Ramos (cell line): ENCODE measurements at regions not wholly inside any gene's neighbourhood (a gene's known extent, or its start where the extent isn't known, plus 50 kb on each side); places are given as distances from the start of the nearest gene placed in this dataset.
"Not testable (repeated sequence)": the region's sequence is repeated elsewhere in the genome, so short reads cannot be mapped to it uniquely, and the experiment has no call there.

Source experiments
- in situ Hi-C: fragments of 300-500 bp; cut with MboI; formaldehyde crosslinking; loops from one replicate; pipeline ENCODE4 v1.14.3; 2022; ENCODE audit warnings: low sequenced_read_pairs; ENCODE audit not compliant: unreplicated experiment

DNA sequence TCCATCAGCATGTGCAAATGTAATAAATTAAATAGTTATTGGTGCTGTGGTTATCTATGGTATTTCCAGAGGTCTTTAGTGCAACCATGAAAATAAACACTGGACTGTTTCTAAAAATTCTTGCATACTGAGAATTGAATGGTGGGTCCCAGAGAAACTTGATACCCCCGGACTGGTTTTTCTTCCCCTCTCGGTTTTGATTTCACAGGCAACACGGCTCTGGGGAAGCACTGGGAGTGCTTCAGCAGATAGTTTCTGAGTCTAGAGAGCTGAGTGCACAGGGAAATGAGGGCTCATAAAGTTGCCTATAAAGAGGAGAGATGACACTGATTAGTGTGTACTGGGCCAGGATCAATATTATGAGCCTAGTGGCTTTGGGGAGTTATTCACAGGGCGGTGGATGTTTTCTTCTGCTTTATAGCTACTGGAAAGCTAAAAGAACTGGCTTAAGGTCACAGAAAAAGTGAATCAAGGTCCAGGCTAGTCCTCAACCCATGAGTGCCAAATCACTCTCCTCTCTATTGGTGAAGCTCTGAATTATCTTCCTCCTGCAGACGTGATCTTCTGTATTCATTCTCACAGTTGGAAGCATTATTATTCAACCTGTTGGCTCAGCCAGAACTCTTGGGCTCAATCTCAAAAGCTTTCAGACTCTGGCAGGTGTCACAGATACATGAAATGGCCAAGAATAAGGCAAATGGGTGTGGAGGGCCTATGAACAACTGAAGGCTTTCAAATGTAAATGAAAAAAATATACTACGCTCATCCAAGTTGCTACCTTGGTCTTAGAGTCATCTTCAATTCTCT, 170.2 kb upstream of the HMHB1 start:
- in situ Hi-C loops = no loop called here

DNA sequence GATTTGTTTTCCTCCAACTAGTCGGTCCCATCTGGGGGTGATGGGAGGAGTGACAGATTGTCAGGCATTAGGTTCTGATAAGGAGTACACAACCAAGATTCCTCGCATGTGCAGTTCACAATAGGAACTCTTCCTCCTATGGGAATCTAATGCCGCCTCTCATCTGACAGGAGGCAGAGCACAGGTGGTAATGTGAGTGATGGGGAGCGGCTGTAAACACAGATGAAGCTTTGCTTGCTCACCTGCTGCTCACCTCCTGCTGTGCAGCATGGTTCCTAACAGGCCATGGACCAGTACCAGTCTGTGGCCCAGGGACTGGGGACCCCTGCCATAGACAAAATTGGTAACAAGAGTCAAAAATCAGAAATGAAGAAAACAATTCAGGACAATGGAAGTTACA, 173.3 kb upstream of the HMHB1 start:
- in situ Hi-C loops = no loop called here

- in situ Hi-C loops = no loop called here
Observed at GRCh38 chr5:143636931-143637528, 174.9 kb upstream of the HMHB1 start.

DNA sequence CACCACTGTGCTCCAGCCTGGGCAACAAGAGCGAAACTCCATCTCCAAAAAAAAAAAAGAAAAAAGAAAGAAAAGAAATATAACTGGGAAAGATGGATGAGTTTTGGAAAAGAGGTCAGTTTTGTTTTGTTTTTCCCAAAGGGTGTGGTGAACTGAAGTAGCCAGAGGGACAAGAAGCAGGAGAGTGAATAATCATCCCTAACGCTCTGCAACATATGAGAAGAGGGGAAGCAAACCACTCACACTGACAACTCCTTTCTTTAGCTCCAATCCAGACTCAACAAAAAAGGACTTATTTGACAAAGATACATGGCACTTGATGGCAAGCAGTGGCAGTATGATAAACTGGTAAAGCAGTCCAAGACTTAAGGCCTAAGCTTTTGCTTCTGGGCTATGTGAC, 176.1 kb upstream of the HMHB1 start:
- in situ Hi-C loops = no loop called here

DNA sequence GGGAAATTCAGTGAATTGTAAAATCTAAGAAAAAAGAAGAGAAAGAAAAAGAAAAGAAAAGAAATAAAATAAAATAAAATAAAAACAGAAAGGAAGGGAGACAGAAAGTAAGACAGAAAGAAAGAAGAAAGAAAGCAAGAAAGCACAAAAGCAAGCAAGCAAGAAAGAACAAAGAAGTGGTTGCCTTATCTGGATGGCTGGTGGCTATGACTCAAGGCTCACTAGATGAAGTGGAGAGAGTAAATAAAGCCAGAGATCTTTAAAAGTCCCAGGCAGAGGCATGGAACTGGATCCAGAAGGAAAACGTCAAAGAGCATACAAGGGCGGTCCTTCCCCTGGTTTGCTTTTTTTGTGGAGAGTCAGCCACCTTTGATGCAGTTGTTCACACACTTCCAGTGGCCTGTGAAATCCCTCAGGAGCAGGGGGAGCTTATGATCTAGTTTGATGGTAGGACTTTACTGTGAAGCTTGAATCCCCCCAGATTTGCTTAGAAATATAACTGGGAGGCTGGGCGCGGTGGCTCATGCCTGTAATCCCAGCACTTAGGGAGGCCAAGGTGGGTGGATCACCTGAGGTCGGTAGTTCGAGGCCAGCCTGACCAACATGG, 176.7 kb upstream of the HMHB1 start:
- in situ Hi-C loops = no loop called here

- in situ Hi-C loops = no loop called here
Observed at GRCh38 chr5:143634689-143635088, 177.3 kb upstream of the HMHB1 start.

DNA sequence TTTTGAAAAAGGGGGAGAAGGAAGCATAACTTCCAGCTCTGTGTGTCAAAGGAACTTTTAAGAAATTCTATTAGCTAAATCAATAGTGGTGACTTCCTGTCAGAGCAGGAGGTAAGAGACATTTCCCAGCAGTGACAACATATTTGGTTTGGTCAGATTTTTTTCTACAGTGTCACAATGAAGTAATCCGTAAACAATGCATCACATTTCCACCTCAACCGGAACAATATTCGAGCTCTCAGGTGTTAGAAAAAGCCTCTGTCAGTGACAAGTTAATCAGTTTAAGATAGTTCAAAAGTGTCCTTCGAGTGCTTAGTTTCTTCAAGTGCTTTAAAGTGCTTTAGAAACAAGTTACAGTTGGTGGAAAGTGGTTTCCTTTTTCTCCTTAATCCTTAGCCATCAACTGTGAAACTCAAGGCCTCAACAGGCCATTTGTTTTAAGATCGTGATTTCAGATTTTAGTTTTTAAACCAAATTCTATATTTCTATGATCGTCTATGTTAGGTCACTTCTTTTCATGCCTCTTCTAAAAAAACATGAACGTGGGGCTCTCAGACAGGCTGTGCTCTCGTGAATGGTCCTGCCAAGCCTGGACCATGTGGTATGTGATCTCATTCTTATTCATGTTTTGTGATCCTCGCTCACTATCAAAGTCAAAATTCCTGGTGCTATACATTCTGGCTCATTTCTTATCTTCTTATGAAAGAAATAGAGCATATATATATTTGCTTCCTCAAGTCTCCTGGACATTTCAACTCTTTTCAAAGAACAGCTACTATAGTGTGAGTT, 181.9 kb upstream of the HMHB1 start:
- in situ Hi-C loops = no loop called here

- in situ Hi-C loops = not testable (repeated sequence)
Observed at GRCh38 chr5:143625048-143625447, 186.9 kb upstream of the HMHB1 start.

DNA sequence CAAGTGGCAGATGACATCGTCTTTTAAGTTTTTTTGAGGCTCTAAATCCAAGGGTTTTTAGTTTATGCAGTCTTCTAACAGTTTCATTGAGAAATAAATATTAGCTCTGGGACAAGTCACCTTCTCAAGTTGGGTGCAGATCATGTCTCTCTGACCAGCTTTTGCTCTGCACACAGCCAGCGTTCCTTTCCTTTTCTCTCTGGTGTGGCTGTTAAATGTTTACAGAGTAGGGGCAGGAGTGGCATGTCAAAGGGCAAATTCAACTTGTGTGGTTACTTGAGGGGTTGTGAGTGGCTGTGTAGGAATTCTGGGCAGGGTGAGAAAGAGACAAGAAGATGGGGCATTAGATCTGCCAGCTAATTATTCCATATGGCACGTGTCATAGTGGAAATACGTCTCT, 187.5 kb upstream of the HMHB1 start:
- in situ Hi-C loops = no loop called here

DNA sequence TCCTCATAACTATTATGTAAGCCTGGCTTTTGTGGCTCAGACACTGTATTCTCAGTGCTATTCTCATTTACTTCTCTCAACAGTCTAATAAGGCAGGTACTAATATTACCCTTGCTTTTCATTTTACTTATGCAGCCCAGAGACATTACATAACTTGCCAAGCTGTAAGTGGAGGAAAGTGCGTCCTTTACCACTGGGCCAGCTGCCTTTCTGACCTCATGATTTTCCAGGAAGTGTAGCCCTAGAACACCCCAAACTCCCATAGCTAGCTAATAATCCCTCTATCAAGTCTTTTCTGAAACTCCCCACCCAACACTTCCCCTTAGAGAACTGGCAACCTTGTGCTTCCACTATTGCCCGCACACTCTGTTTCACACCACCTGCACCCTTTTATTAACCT, 192.9 kb upstream of the HMHB1 start:
- in situ Hi-C loops = no loop called here

GRCh38 chr5:143618141-143618540, 193.8 kb upstream of the HMHB1 start:
- in situ Hi-C loops = no loop called here

DNA sequence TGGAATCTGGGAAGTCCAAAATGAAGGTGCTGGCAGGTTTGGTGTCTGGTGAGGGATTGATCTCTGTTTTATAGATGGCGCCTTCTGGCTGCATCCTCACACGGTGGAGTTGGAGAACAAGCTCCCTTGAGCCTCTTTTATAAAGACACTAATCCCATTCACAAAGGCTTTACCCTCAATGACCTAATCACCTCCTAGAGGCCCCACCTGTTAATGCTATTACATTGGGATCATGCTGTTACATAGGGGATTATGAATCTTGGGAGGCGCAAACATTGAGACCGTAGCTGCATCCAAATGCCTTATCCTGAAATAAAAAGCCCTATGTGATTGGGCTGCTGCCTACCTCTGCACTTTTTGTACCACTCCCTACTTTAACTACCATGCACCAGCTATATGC, 197.1 kb upstream of the HMHB1 start:
- in situ Hi-C loops = no loop called here

- in situ Hi-C loops = no loop called here
Observed at GRCh38 chr5:143613329-143613728, 198.6 kb upstream of the HMHB1 start.

DNA sequence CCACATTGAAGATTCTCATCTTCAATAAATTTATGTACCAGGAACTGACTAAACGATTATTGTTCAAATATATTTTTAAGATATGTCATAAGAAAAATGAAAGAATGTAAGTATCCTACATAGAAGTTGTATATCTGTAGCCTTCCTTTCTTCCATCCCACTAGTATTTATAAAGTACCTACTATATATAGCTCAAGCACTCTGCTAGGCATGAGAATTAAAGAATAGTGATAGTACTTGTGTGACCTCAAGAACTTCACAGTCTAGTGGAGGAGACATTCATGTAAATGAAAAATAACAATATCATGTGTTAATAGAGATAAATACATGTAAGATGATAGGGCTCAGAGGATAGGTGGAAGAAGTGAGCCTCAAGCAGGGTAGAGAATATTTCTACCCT, 201.0 kb upstream of the HMHB1 start:
- in situ Hi-C loops = no loop called here

DNA sequence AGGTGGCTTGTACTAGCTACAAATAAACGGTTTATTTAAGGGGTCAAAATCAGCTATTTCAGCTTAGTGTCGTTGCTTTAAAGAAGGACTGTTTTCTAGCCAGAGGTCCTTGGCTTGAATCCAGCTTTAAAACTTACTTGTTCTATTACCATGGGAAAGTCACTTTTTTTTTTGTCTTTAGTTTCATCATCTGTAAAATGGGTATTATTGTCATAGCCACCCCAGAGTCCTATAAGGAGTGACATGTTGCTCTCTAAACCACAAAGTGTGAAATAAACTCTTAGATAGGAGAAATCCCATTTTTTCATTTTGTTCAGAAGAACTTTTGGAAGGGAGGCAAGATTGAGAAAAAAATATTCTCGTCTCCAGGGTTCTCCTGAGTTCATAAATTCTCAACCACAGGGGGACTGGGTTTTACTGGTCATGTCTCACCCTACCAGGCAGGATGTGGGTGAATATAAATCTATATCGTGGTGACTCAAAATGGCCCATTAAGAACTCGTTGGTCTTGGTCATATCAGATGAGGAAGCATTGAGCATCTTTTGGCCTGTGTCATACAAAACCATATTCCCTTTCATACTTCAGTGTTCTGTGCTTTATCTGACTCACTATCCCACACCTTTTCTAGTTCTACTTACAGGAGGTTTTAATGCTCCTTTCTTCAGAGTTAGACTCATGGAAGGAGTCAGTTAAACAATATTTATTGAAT, 202.7 kb upstream of the NR3C1 start:
- in situ Hi-C loops = no loop called here

DNA sequence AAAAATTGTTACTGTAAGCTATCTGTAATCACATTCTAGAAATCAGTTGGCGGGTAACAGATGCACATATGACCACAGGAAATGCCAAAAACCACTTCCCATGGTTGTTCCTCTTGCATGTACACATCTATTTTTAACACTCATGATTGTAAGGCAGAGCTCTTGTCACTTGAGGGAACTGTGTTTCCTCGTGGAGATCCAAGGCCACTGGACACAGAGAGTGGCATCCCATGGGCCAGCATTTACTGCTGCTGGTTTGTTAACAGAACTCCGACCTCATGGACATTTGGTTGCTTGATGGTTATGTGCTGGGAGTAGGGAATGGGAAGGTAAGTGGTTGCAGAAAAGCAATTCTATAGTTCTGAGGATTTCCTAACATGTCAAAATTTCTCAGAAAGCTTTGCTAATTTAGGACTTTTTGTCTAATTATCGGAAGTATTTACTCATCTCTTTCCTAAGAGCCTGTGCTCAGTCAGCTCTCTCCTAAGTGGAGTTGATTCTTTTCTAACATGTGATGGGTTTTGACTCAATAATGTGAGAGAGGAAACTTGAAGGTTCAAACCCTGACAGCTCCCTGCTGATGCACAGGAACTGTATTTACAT, 202.0 kb upstream of the NR3C1 start:
- in situ Hi-C loops = no loop called here

GRCh38 chr5:143601917-143602333, 198.4 kb upstream of the NR3C1 start:
- in situ Hi-C loops = no loop called here

DNA sequence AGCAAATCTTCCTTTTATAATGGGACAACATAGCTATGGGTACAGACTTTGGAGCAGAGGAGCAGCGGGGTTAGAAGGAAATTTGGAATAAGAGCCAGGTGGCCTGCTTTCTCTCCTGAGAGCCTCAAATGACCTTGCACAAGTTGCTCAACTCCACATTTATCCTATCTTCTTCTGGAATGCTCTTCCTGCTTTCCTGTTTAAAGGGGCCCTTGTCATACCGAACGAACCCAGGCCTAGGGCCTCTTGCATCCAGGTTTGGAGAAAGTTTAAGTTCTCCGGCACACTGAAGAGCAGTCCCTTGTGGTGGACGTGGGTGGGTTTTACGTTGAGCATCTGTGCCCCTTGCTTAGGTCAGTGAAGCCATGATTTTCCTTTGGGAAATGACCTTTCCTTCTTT, 197.9 kb upstream of the NR3C1 start:
- in situ Hi-C loops = no loop called here

- in situ Hi-C loops = no loop called here
Observed at GRCh38 chr5:143600396-143601075, 197.1 kb upstream of the NR3C1 start.
